ENCODE measurements at regions not wholly inside any gene's neighbourhood (a gene's known extent, or its start where the extent isn't known, plus 50 kb on each side); places are given as distances from the start of the nearest gene placed in this dataset.
"Not testable (repeated sequence)": the region's sequence is repeated elsewhere in the genome, so short reads cannot be mapped to it uniquely, and the experiment has no call there.

DNA sequence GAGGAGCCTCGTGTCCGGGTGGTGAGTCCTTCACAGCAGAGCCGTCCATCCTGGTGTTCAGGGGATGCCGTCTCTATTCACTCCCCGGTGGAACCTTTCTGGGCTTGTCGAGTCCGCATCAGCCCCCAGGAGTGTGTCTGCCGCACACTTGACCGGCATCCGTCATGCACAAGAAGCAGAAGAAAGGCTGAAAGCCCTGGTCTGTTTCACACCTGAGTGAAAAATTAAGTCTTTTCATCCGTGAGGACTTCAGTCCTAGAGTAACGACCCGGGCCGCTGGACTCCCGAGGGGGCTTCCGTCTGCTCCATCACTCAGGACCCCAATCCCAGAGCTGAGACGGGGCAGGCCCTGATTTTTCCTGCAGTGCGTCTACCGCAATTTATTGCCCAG is 332.2 kb downstream of the ADGRD1 start:
- H3K27me3 Mint-ChIP-seq (ENCODE audit: low read depth); H3K9me3 Mint-ChIP-seq; H3K36me3 Mint-ChIP-seq; H3K4me1 Mint-ChIP-seq; H3K4me3 Mint-ChIP-seq; H3K27ac Mint-ChIP-seq; DNase-seq (ENCODE audit: low spot score in 2 of 2, unreplicated experiment in 2 of 2): not testable (repeated sequence)

DNA sequence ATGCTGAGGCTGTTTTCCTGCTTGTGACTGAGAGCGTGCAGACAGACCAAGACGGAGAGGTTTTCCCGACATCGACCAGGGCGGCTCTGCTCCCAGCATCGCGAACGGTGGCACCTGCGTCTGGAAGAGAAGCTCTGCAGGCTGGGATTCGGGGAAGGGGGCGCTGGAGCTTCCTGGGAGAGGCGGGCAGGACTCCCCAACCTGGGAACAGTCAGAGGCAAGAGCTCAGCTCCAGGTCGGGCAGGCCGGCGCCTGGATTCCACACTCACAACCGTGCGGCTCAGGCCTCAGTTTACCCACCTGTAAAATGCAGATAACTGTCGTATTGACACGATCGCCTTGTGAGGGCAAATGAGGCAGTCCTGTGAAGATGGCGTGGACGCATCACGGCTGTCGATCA is 332.6 kb downstream of the ADGRD1 start:
- not testable (repeated sequence) for H3K36me3 Mint-ChIP-seq; H3K27me3 Mint-ChIP-seq (ENCODE audit: low read depth); DNase-seq (ENCODE audit: low spot score in 2 of 2, unreplicated experiment in 2 of 2)

DNA sequence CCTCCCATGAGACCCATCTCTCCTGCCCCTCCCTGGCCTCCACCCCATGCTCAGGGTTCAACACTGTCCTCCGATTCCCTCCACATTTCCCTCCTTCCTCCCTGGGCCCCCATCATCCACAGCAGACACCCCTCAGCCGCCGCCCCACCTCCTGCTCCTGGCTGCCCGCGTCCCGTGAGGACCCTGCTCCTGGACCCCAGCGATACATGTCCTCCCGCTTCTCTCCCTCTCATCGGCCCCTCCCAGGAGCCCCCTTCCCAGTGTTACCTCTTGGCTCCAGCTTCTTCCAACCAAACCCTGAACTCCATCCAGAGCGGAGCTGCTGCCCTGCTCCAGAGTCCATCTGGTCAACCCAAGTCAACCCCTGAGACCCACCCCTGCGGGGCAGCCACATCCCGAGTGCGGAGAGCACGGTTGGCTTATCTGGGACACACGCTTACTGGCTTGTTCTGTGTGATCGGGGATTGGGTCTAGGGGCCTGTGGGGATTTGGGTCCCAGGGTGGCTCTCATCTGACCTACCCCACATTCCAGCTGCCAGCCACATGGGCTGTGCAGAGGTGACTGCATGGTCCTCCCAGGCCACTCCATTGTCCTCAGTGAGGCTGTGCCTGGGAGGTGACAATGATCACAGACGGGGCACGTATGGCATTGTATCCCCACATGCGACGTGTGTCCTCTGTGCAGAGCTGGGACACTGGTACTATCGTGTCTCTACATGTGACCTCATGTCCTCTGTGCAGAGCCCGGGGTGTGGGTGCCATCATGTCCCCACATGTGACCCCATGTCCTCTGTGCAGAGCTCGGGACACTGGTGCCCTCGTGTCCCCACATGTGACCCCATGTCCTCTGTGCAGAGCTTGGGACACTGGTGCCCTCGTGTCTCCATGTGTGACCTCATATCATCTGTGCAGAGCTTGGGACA is 333.6 kb downstream of the ADGRD1 start:
- no peak for DNase-seq (ENCODE audit: low spot score in 2 of 2, unreplicated experiment in 2 of 2)
- Mint-ChIP-seq H3K4me3 (no peak overlapping the region), H3K4me1 (no peaks in the 10 kb centered on the region), H3K27ac (no peak overlapping the region), H3K9me3 (no peaks in the 10 kb centered on the region), H3K36me3 (no peaks in the 10 kb centered on the region), H3K27me3 (ENCODE audit: low read depth) (peaks cover 4% of the 10 kb centered on the region)
- TF ChIP-seq, protein P1, sequence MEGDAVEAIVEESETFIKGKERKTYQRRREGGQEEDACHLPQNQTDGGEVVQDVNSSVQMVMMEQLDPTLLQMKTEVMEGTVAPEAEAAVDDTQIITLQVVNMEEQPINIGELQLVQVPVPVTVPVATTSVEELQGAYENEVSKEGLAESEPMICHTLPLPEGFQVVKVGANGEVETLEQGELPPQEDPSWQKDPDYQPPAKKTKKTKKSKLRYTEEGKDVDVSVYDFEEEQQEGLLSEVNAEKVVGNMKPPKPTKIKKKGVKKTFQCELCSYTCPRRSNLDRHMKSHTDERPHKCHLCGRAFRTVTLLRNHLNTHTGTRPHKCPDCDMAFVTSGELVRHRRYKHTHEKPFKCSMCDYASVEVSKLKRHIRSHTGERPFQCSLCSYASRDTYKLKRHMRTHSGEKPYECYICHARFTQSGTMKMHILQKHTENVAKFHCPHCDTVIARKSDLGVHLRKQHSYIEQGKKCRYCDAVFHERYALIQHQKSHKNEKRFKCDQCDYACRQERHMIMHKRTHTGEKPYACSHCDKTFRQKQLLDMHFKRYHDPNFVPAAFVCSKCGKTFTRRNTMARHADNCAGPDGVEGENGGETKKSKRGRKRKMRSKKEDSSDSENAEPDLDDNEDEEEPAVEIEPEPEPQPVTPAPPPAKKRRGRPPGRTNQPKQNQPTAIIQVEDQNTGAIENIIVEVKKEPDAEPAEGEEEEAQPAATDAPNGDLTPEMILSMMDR (IDR thresholded peaks at IDR 0.05; ENCODE audit: unreplicated experiment) = no peak

More for the DNA sequence above, 332.6 kb downstream of the ADGRD1 start:
- H3K9me3 Mint-ChIP-seq, H3K4me3 Mint-ChIP-seq, H3K4me1 Mint-ChIP-seq, H3K27ac Mint-ChIP-seq: not testable (repeated sequence)

DNA sequence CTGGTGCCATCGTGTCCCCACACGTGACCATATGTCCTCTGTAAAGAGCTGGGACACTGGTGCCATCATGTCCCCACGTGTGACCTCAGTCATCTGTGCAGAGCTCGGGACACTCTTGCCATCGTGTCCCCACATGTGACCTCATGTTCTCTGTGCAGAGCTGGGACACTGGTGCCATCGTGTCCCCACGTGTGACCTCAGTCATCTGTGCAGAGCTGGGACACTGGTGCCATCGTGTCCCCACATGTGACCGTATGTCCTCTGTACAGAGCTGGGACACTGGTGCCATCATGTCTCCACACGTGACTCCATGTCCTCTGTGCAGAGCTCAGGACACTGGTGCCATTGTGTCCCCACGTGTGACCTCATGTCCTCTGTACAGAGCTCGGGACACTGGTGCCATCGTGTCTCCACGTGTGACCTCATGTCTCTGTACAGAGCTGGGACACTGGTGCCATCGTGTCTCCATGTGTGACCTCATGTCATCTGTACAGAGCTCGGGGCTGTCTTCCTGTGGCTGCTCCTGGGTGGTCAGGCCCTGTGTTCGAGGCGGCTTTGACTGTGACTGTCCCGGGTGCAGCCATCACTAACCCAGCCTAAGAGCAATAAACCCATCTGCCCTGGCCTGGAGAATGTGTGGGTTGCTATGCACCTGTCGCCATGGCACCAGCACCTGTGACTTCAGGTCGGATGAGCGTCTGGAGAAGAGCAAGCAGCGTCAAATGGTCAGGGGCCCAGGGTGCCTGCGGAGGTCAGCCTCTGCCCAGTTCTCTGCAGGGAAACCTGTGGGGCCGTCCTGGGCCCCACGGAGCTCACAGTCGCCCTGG is 334.4 kb downstream of the ADGRD1 start:
- TF ChIP-seq, protein P1 (IDR thresholded peaks at IDR 0.05; ENCODE audit: unreplicated experiment) = no peak

DNA sequence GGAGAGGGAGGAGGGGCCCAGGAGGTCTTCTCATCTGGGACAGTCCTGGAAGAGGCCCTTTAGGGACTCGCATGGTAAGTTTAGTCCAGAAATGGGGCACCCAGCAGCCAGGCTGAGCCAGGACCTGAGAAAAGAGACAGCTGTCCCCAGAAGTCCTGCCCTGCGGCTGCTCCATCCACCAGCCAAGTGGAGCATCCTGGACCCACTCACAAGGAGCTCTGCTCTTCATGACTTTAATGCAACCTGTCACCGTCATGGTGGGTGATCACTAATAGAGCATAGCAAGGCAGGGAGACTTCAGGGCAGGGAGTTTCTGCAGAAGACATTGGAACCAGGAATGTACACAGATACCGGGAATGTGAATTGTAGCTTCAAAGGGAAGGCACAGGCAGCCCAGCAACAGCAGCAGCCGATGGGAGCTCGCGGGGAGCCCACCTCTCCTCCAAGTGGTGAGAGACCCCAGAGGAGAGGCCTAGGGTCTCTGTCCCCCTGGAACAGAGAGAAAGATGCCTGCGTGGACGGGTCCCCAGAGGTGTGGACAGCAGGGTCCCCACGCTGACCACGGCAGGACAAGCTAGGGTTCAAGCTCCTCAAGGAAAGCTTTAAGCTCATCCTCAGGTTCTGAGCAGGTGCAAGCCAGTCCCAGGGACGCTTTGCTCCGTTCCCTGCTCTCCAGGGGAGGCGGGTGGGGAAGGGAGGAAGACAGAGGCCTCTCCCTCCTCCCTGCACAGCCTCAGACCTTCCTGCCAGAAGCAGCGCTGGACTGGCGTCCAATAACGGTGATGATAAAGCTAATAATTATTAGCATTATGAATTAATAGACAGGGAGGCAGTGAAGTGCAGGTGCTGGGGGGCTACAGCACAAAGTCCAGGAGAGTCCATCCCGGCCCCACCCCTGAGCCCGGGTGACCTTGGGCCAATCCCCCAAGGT is 335.3 kb downstream of the ADGRD1 start:
- H3K27ac Mint-ChIP-seq; H3K4me3 Mint-ChIP-seq; H3K4me1 Mint-ChIP-seq; H3K27me3 Mint-ChIP-seq (ENCODE audit: low read depth); H3K36me3 Mint-ChIP-seq; H3K9me3 Mint-ChIP-seq: not testable (repeated sequence)
- DNase-seq (ENCODE audit: low spot score in 2 of 2, unreplicated experiment in 2 of 2) = peak in 1 of 2 experiments; percentile 33

More for the DNA sequence above, 334.4 kb downstream of the ADGRD1 start:
- DNase-seq (ENCODE audit: low spot score in 2 of 2, unreplicated experiment in 2 of 2) = no peak
- no peaks in the 10 kb centered on the region for H3K4me1 Mint-ChIP-seq
- peaks cover 4% of the 10 kb centered on the region for H3K27me3 Mint-ChIP-seq (ENCODE audit: low read depth)
- H3K9me3 Mint-ChIP-seq = no peaks in the 10 kb centered on the region
- no peak overlapping the region for H3K4me3 Mint-ChIP-seq
- no peak overlapping the region for H3K27ac Mint-ChIP-seq
- no peaks in the 10 kb centered on the region for H3K36me3 Mint-ChIP-seq

DNA sequence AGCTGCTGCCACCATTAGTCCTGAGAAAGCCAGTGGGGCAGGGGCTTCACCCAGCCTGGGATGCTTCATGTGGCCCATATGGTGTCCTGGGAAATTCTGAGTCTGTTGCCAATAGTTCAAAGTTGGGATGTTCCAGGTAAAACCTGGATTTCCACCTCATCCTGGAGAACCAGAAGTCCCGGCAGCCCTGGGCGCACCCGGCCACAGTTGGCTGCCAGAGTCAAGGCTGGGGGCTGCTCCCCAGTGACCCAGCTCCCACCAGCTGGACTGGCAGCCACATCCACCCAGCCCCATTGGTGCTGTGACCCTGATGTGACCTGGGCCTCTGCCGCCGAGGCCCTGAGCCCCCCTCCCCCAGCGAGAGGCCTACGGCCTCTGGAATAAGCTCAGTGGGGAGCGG is 336.1 kb downstream of the ADGRD1 start:
- not testable (repeated sequence) for H3K27me3 Mint-ChIP-seq (ENCODE audit: low read depth); H3K27ac Mint-ChIP-seq; H3K9me3 Mint-ChIP-seq; H3K36me3 Mint-ChIP-seq; H3K4me3 Mint-ChIP-seq; H3K4me1 Mint-ChIP-seq
- DNase-seq (ENCODE audit: low spot score in 2 of 2, unreplicated experiment in 2 of 2) = peak in 1 of 2 experiments; percentile 25

DNA sequence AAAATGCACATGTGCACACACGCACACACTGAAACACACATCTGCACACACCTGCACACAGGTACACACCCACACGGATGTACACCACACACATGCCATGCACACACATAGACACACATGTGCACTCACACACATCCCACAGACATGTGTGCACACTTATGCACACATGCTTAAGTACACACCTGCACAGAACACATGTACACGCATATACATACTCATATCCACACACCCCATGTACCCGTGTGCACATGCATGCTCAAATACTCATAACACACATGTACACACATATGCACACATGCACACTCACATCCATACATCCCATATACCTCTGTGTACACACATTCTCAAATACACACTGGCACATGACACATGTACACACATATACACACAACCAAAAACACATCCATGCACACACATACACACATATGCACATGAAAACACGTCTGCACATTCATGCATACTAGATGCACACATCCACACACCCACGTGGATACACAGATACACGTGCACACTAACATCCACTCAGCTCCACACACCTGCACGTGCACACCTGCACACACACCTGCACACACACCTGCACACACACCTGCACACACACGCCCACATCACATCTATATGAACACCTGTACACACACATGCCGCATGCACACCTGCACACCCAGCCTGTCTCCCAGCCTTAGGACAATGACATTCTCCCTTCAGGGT is 336.7 kb downstream of the ADGRD1 start:
- DNase-seq (ENCODE audit: low spot score in 2 of 2, unreplicated experiment in 2 of 2) = no peak
- Mint-ChIP-seq H3K4me3 (no peak overlapping the region), H3K27ac (no peak overlapping the region)

DNA sequence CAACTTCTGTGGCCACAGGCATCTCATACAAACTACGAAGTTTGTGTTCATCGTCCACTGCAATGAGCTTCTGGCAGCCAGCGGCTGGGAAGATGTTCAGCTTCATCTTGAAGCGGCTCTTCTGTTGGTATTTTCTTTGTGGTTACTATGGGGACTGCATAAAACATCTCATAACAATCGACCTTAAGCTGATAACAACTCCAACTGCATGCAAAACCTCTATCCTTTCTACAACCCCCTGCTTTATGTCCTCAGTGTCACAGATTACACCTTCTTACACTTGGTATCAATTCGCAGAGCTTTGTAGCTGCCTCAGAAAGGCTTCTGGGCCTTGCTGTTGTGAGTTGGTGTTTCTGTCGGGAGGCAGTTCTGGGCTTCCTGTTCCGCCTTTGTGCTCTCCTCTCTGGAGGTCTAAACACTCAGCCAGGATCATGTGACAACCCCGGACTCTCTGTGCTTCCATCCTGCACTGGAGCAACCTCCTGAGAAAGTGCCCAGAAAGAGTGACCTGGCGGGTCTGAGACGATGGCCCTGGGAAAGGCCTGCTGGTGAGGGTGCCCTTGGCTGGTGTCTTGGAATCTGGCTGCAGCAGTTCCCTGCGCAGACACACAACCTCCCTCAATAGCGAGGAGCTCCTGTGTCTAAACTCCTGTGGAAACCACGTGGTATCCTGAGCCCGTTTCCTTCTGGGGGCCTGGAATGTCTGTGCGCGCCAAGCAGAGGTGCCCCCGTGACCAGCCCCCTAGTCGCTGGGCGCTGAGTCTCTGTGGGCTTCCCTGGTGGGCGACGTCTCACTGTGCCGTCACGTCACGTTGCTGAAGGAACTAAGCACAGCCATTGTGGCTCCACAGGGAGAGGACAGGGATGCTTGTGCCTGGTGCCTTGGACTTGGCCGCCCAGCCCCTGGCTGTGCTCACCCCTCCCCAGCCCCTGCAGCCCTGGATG is 339.6 kb downstream of the ADGRD1 start:
- not testable (repeated sequence) for H3K27ac Mint-ChIP-seq; H3K4me1 Mint-ChIP-seq; H3K9me3 Mint-ChIP-seq; H3K36me3 Mint-ChIP-seq; H3K4me3 Mint-ChIP-seq; DNase-seq (ENCODE audit: low spot score in 2 of 2, unreplicated experiment in 2 of 2)
- H3K27me3 Mint-ChIP-seq (ENCODE audit: low read depth) = peaks cover 20% of the 10 kb centered on the region

More for the DNA sequence above, 336.7 kb downstream of the ADGRD1 start:
- H3K27me3 Mint-ChIP-seq (ENCODE audit: low read depth) = peaks cover 8% of the 10 kb centered on the region
- H3K9me3 Mint-ChIP-seq = no peaks in the 10 kb centered on the region
- TF ChIP-seq, protein P1 (IDR thresholded peaks at IDR 0.05; ENCODE audit: unreplicated experiment) = no peak
- H3K36me3 Mint-ChIP-seq = no peaks in the 10 kb centered on the region
- no peaks in the 10 kb centered on the region for H3K4me1 Mint-ChIP-seq

DNA sequence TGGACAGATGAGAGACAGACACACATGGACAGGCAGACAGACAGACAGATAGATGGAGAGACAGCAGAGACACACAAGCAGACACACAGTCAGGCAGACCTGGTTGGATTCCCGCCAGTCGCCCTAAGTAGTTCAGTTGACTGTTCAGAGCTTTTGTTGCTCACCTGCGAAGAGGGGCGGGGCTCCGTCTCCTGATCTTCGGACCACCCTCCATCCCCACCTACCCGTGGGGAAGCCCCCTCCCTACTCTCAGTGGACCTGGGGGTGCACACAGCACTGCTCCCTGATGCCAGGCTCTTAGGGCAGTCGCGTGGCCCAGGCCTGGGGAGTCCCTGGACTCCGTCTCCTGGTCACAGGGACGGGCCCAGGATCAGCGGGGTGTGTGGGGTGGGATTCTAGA is 341.0 kb downstream of the ADGRD1 start:
- not testable (repeated sequence) for H3K27ac Mint-ChIP-seq; H3K9me3 Mint-ChIP-seq; H3K36me3 Mint-ChIP-seq; H3K4me1 Mint-ChIP-seq; DNase-seq (ENCODE audit: low spot score in 2 of 2, unreplicated experiment in 2 of 2); H3K4me3 Mint-ChIP-seq
- peaks cover 20% of the 10 kb centered on the region for H3K27me3 Mint-ChIP-seq (ENCODE audit: low read depth)
